ENCODE measurements at regions not wholly inside any gene's neighbourhood (a gene's known extent, or its start where the extent isn't known, plus 50 kb on each side); places are given as distances from the start of the nearest gene placed in this dataset.
"Not testable (repeated sequence)": the region's sequence is repeated elsewhere in the genome, so short reads cannot be mapped to it uniquely, and the experiment has no call there.

- no peaks in the 10 kb centered on the region for H3K27me3 ChIP-seq (ENCODE audit: low read depth)
- no peak overlapping the region for H3K27ac ChIP-seq (replicated peaks)
- intact Hi-C loops (cut with micrococcal nuclease), result no loop called here
- H3K4me3 ChIP-seq, result no peak overlapping the region
- H3K9me3 ChIP-seq (replicated peaks), result no peaks in the 10 kb centered on the region
- H3K36me3 ChIP-seq, result no peaks in the 10 kb centered on the region
- peaks cover 15% of the 10 kb centered on the region for H3K4me1 ChIP-seq
- TF ChIP-seq CTCF (IDR thresholded peaks at IDR 0.05; ENCODE audit: borderline replicate concordance), result no peak
- no peak for DNase-seq
These were observed 83.8 kb upstream of the MANSC4 start for GRCh38 chr12:27863839-27864238.

- no peak overlapping the region for H3K4me3 ChIP-seq
- peak overlapping the region; percentile 52 for H3K27ac ChIP-seq (replicated peaks)
- no peak for TF ChIP-seq CTCF (IDR thresholded peaks at IDR 0.05; ENCODE audit: borderline replicate concordance)
- peaks cover 8% of the 10 kb centered on the region for H3K27me3 ChIP-seq (ENCODE audit: low read depth)
- intact Hi-C loops (cut with micrococcal nuclease), result no loop called here
- H3K4me1 ChIP-seq, result peaks cover 9% of the 10 kb centered on the region
- DNase-seq, result peak; percentile 72
- H3K9me3 ChIP-seq (replicated peaks), result peaks cover 4% of the 10 kb centered on the region
- H3K36me3 ChIP-seq, result no peaks in the 10 kb centered on the region
These were observed 81.6 kb upstream of the MANSC4 start for GRCh38 chr12:27861428-27862167.

GRCh38 chr12:27859648-27860047 is 79.6 kb upstream of the MANSC4 start:
- no peak for TF ChIP-seq CTCF (IDR thresholded peaks at IDR 0.05; ENCODE audit: borderline replicate concordance)

GRCh38 chr12:27857006-27857405 is 77.0 kb upstream of the MANSC4 start:
- H3K4me3 ChIP-seq; H3K9me3 ChIP-seq (replicated peaks); DNase-seq: not testable (repeated sequence)

More at GRCh38 chr12:27859648-27860047, 79.6 kb upstream of the MANSC4 start:
- no peaks in the 10 kb centered on the region for H3K36me3 ChIP-seq
- no peak overlapping the region for H3K4me3 ChIP-seq
- H3K9me3 ChIP-seq (replicated peaks), result peaks cover 4% of the 10 kb centered on the region
- peaks cover 8% of the 10 kb centered on the region for H3K4me1 ChIP-seq
- DNase-seq, result no peak
- peaks cover 8% of the 10 kb centered on the region for H3K27me3 ChIP-seq (ENCODE audit: low read depth)
- intact Hi-C loops (cut with micrococcal nuclease), result no loop called here
- H3K27ac ChIP-seq (replicated peaks), result no peak overlapping the region

GRCh38 chr12:27852742-27853141 is 72.7 kb upstream of the MANSC4 start:
- H3K36me3 ChIP-seq, result no peaks in the 10 kb centered on the region
- no peak for TF ChIP-seq CTCF (IDR thresholded peaks at IDR 0.05; ENCODE audit: borderline replicate concordance)
- intact Hi-C loops (cut with micrococcal nuclease), result no loop called here
- no peak for DNase-seq
- H3K4me1 ChIP-seq, result no peaks in the 10 kb centered on the region
- no peak overlapping the region for H3K4me3 ChIP-seq
- H3K27ac ChIP-seq (replicated peaks), result no peak overlapping the region
- H3K9me3 ChIP-seq (replicated peaks), result peaks cover 22% of the 10 kb centered on the region
- H3K27me3 ChIP-seq (ENCODE audit: low read depth), result no peaks in the 10 kb centered on the region

More at GRCh38 chr12:27857006-27857405, 77.0 kb upstream of the MANSC4 start:
- H3K27me3 ChIP-seq (ENCODE audit: low read depth); H3K27ac ChIP-seq (replicated peaks); H3K36me3 ChIP-seq; intact Hi-C loops (cut with micrococcal nuclease); H3K4me1 ChIP-seq: not testable (repeated sequence)
